ENCODE measurements at regions not wholly inside any gene's neighbourhood (a gene's known extent, or its start where the extent isn't known, plus 50 kb on each side); places are given as distances from the start of the nearest gene placed in this dataset.

- TF ChIP-seq TCF7L2 (IDR thresholded peaks at IDR 0.05; ENCODE audit: low read depth, low read length) = no peak
- TF ChIP-seq REST (IDR thresholded peaks at IDR 0.05; ENCODE audit: insufficient read depth in 1 of 2, low read depth in 2 of 2, low read length in 1 of 2) = no peak
- in situ Hi-C loops (cut with HindIII; ENCODE audit: low pct_unique_long_range_greater_than_20kb, low sequenced_read_pairs) = no loop called here
- H3K27ac ChIP-seq (ENCODE audit: low read length) = no peak overlapping the region
- peaks cover 20% of the 10 kb centered on the region for H3K27me3 ChIP-seq (ENCODE audit: control insufficient read depth, insufficient read depth, low read length)
- BruUV-seq (replicated peaks) = no TSS peak
- no peak overlapping the region for H3K4me3 ChIP-seq (ENCODE audit: low read depth in 2 of 2, low read length in 2 of 2)
- DNase-seq (ENCODE audit: low read depth, low spot score) (no peak), ATAC-seq (no peak)
- no peaks in the 10 kb centered on the region for H3K36me3 ChIP-seq (ENCODE audit: control insufficient read depth, insufficient read depth, low read length)
- POLR2A ChIA-PET = no interaction called here
- H3K4me1 ChIP-seq (ENCODE audit: control insufficient read depth, insufficient read depth, low read length) = peaks cover 2% of the 10 kb centered on the region; the same call in 1 of the 2 replicates
- intact Hi-C loops (cut with micrococcal nuclease; ENCODE audit: unreplicated experiment) = no loop called here
- no peaks in the 10 kb centered on the region for H3K9me3 ChIP-seq (ENCODE audit: control insufficient read depth, insufficient read depth, low read depth, low read length)
- CTCF ChIA-PET = interaction anchor here (1.3 kb wide), 1 partner anchor 189 kb away, joined by 3 read pairs; no protein-coding TSS in a partner anchor
Observed at GRCh38 chr17:79202480-79202879, 127.9 kb downstream of the ENGASE start.

GRCh38 chr17:79201536-79202227, 127.1 kb downstream of the ENGASE start:
- TF ChIP-seq REST (IDR thresholded peaks at IDR 0.05; ENCODE audit: insufficient read depth in 1 of 2, low read depth in 2 of 2, low read length in 1 of 2) = no peak
- no peak for TF ChIP-seq SIN3A (IDR thresholded peaks at IDR 0.05; ENCODE audit: borderline replicate concordance, insufficient read depth, low read depth, low read length)
- TF ChIP-seq POLR2AphosphoS5 (IDR thresholded peaks at IDR 0.05; ENCODE audit: low read depth, low read length) = no peak
- TF ChIP-seq CTCF (IDR thresholded peaks at IDR 0.05) = no peak
- no peak for TF ChIP-seq TCF7L2 (IDR thresholded peaks at IDR 0.05; ENCODE audit: low read depth, low read length)
- ChIA-PET CTCF (interaction anchor here (1.3 kb wide), 1 partner anchor 189 kb away, joined by 3 read pairs; no protein-coding TSS in a partner anchor), POLR2A (no interaction called here)
- Histone ChIP-seq H3K27ac (ENCODE audit: low read length) (no peak overlapping the region), H3K9me3 (ENCODE audit: control insufficient read depth, insufficient read depth, low read depth, low read length) (no peaks in the 10 kb centered on the region), H3K4me1 (ENCODE audit: control insufficient read depth, insufficient read depth, low read length) (peaks cover 2% of the 10 kb centered on the region; the same call in 1 of the 2 replicates), H3K4me3 (ENCODE audit: low read depth in 2 of 2, low read length in 2 of 2) (no peak overlapping the region), H3K27me3 (ENCODE audit: control insufficient read depth, insufficient read depth, low read length) (peaks cover 16% of the 10 kb centered on the region), H3K36me3 (ENCODE audit: control insufficient read depth, insufficient read depth, low read length) (no peaks in the 10 kb centered on the region)
- DNase-seq (ENCODE audit: low read depth, low spot score) (no peak), ATAC-seq (peak; percentile 69)
- intact Hi-C loops (cut with micrococcal nuclease; ENCODE audit: unreplicated experiment) = no loop called here
- in situ Hi-C loops (cut with HindIII; ENCODE audit: low pct_unique_long_range_greater_than_20kb, low sequenced_read_pairs) = no loop called here
- no TSS peak for BruUV-seq (replicated peaks)
